Calu3 (cell line): ENCODE measurements at regions not wholly inside any gene's neighbourhood (a gene's known extent, or its start where the extent isn't known, plus 50 kb on each side); places are given as distances from the start of the nearest gene placed in this dataset.
"Not testable (repeated sequence)": the region's sequence is repeated elsewhere in the genome, so short reads cannot be mapped to it uniquely, and the experiment has no call there.

Experiments used
- BruUV-seq: library from RNA; stranded (reverse); fragments of 400-500 nt; replicated peaks from 2 replicates; lab custom pipeline; 2021; lab: Mats Ljungman, UMichigan
- CTCF ChIA-PET: fragments of 300-600 bp; sonication (Branson Sonifier 250); formaldehyde crosslinking; loops from one replicate; lab custom pipeline; 2022; ENCODE audit warnings: antibody characterized with exemption; lab: Charles Lee
- DNase-seq: peaks from one replicate; pipeline ENCODE4 v3.0.0; 2022
- H3K27ac Mint-ChIP-seq: one replicate; pipeline ENCODE4 v1.8.0; 2022; ENCODE audit warnings: mixed read lengths; ENCODE audit not compliant: unreplicated experiment
- H3K27me3 Mint-ChIP-seq: one replicate; pipeline ENCODE4 v1.8.0; 2022; ENCODE audit warnings: mixed read lengths; ENCODE audit not compliant: unreplicated experiment
- H3K36me3 Mint-ChIP-seq: one replicate; pipeline ENCODE4 v1.8.0; 2022; ENCODE audit warnings: mild to moderate bottlenecking, moderate library complexity, mixed read lengths; ENCODE audit not compliant: insufficient read depth, unreplicated experiment
- H3K4me1 Mint-ChIP-seq: one replicate; pipeline ENCODE4 v1.8.0; 2022; ENCODE audit warnings: mild to moderate bottlenecking, low read depth, mixed read lengths; ENCODE audit not compliant: unreplicated experiment
- H3K4me3 Mint-ChIP-seq: one replicate; pipeline ENCODE4 v1.8.0; 2022; ENCODE audit warnings: mild to moderate bottlenecking, low read depth, moderate library complexity, mixed read lengths; ENCODE audit not compliant: unreplicated experiment
- H3K9me3 Mint-ChIP-seq: one replicate; pipeline ENCODE4 v1.8.0; 2022; ENCODE audit warnings: low read depth, mixed read lengths; ENCODE audit not compliant: unreplicated experiment
- intact Hi-C: fragments of 100-400 bp; cut with micrococcal nuclease; formaldehyde crosslinking; loops from one replicate; pipeline ENCODE4 v1.10.0; 2022; ENCODE audit not compliant: unreplicated experiment
- TF ChIP-seq, protein P1 (sequence below): fragments of 200-600 bp; IDR thresholded peaks from one replicate; pipeline ENCODE4 v1.8.0; 2022; ENCODE audit warnings: antibody characterized with exemption; ENCODE audit not compliant: unreplicated experiment

DNA sequence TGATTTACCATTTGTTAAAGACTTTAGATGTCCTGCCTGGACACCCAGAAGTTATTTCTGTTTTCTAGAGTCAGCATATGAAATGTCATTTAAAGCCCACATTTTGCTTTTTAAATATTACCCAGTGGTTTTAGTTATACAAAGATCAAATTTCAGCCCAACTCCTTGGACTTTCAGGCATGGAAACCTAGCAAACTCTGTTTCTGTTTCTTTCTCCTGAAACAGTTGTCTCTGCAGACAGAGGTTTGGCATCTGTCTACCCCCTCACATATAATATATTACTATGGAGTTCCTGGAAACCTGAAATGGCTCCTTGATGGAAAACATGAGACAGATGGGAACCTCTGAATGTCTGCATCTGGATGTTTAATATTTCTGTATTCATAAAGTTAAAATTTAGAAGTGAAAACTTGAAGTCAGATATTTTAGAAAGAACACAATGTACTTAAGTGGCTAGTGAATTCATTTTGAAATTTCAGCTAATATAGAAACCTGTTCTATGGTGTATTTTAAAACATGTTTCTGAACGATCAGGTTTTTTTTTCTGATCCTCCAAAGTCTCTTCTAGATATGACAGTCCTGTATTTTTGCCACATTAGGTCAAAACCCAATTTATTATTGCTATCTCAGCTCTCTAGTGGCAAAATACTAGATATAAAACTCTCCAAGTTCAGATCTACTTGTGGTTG lies 743.3 kb downstream of the CD109 start:
- BruUV-seq: no TSS peak
- H3K27ac Mint-ChIP-seq: no peak overlapping the region
- CTCF ChIA-PET: no interaction called here
- DNase-seq: no peak
- TF ChIP-seq, protein P1, sequence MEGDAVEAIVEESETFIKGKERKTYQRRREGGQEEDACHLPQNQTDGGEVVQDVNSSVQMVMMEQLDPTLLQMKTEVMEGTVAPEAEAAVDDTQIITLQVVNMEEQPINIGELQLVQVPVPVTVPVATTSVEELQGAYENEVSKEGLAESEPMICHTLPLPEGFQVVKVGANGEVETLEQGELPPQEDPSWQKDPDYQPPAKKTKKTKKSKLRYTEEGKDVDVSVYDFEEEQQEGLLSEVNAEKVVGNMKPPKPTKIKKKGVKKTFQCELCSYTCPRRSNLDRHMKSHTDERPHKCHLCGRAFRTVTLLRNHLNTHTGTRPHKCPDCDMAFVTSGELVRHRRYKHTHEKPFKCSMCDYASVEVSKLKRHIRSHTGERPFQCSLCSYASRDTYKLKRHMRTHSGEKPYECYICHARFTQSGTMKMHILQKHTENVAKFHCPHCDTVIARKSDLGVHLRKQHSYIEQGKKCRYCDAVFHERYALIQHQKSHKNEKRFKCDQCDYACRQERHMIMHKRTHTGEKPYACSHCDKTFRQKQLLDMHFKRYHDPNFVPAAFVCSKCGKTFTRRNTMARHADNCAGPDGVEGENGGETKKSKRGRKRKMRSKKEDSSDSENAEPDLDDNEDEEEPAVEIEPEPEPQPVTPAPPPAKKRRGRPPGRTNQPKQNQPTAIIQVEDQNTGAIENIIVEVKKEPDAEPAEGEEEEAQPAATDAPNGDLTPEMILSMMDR: no peak
- H3K36me3 Mint-ChIP-seq: no peaks in the 10 kb centered on the region
- H3K4me3 Mint-ChIP-seq: no peak overlapping the region
- no peaks in the 10 kb centered on the region for H3K9me3 Mint-ChIP-seq
- peaks cover 2% of the 10 kb centered on the region for H3K4me1 Mint-ChIP-seq
- H3K27me3 Mint-ChIP-seq: no peaks in the 10 kb centered on the region
- intact Hi-C loops: no loop called here

DNA sequence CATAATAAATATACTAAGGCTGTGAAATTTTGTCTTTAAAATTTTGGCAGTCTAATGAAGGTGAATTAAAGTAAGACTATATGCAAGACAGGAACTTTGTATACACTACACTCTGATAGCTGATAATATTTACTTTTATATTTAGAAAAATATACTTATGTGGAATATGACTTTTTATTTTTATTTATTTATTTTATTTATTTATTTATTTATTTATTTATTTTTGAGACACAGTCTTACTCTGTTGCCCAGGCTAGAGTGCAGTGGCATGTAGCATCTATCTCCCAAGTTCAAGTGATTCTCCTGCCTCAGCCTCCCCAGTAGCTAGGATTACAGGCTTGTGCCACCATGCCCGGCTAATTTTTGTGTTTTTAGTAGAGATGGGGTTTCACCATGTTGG lies 742.4 kb downstream of the CD109 start:
- H3K4me3 Mint-ChIP-seq, DNase-seq, BruUV-seq, H3K36me3 Mint-ChIP-seq, H3K27ac Mint-ChIP-seq, CTCF ChIA-PET, H3K9me3 Mint-ChIP-seq, H3K27me3 Mint-ChIP-seq, intact Hi-C loops, H3K4me1 Mint-ChIP-seq: not testable (repeated sequence)

DNA sequence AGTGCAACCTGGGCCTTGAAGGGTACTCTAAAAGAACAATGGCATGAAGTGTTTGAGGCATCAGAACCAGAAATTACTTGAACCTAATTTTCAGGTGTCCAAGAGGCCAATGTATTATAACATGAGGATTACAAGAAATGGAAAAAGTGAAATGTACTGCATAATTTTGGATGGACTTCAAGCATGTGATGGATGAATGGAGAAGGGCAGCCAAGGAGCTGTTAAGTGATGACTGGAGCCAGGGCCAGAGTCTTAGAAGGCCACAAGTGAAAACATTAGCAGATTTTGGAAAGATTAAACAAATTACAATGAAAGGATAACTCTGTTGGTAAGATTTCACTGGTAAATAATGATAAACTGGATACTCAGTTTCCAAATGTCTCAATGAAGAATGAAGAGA lies 738.2 kb downstream of the CD109 start:
- BruUV-seq: no TSS peak
- Mint-ChIP-seq H3K9me3 (peaks cover 2% of the 10 kb centered on the region), H3K4me3 (no peak overlapping the region), H3K27ac (no peak overlapping the region), H3K27me3 (no peaks in the 10 kb centered on the region), H3K4me1 (peaks cover 5% of the 10 kb centered on the region), H3K36me3 (no peaks in the 10 kb centered on the region)
- TF ChIP-seq, protein P1: no peak
- CTCF ChIA-PET: interaction anchor here (0.6 kb wide), 1 partner anchor 447 kb away, joined by 3 read pairs; no protein-coding TSS in a partner anchor
- intact Hi-C loops: no loop called here
- no peak for DNase-seq

DNA sequence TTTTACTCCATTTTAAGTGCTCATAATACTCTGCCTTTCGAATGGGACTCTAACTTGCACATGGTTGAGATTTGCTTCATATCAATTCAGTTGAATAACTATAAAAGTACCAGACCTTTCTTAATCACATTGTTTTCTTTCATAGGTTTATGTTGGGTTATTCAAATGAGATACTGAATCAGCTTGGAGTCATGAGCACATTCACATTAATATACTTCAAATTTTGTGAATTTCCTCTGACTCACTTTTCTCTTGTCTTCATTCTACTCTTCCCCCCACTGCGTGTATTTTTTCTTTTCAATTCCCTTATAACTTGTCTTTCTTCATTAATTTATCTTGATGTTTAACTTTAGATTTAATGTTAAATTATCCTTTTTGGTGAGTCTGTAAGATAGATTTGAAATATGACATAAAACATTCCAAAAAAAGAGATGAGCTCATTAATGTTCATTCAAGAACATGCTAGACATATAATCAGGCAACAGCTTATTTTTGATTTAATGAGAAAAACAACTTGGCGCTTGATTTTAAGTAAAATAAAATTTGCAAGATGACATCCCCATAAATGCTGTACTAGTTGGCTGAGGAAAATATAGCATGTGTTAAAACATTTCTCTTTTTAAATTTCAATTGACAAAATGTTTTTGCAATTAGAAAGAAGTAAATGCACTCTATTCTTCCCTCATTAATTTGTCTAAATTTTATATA lies 736.0 kb downstream of the CD109 start:
- no peak for DNase-seq
- CTCF ChIA-PET: interaction anchor here (1.5 kb wide), 1 partner anchor 13 kb away, joined by 3 read pairs; no protein-coding TSS in a partner anchor
- Mint-ChIP-seq H3K27ac (no peak overlapping the region), H3K4me3 (no peak overlapping the region), H3K27me3 (no peaks in the 10 kb centered on the region), H3K4me1 (peaks cover 23% of the 10 kb centered on the region), H3K9me3 (peaks cover 2% of the 10 kb centered on the region), H3K36me3 (no peaks in the 10 kb centered on the region)
- TF ChIP-seq, protein P1: no peak
- intact Hi-C loops: no loop called here
- BruUV-seq: no TSS peak
